Choroid plexus epithelial cell (primary cell): ENCODE measurements at regions not wholly inside any gene's neighbourhood (a gene's known extent, or its start where the extent isn't known, plus 50 kb on each side); places are given as distances from the start of the nearest gene placed in this dataset.

Experiments
- DNase-seq: peaks from one replicate; pipeline ENCODE4 v3.0.0-alpha.2; 2010; ENCODE audit warnings: low read depth
- H3K4me3 ChIP-seq: 2 replicates; pipeline ENCODE4 v1.5.1; 2011; ENCODE audit warnings: low read depth, mild to moderate bottlenecking, control low read depth, low read length, moderate library complexity
- CTCF ChIP-seq: conservative IDR thresholded peaks from 2 replicates; pipeline ENCODE4 v1.5.1; 2011; ENCODE audit warnings: low read depth, mild to moderate bottlenecking, control low read depth, inconsistent platforms, low read length, moderate library complexity

- H3K4me3 ChIP-seq = no peak overlapping the region
- DNase-seq = no peak
- TF ChIP-seq CTCF = no peak
Measured at GRCh38 chr12:74144396-74144795, 393.2 kb upstream of the ATXN7L3B start.

GRCh38 chr12:74145328-74145727, 392.3 kb upstream of the ATXN7L3B start:
- DNase-seq = no peak

GRCh38 chr12:74148849-74149248, 388.8 kb upstream of the ATXN7L3B start:
- no peak overlapping the region for H3K4me3 ChIP-seq
- TF ChIP-seq CTCF = no peak
- DNase-seq = no peak

More at GRCh38 chr12:74145328-74145727, 392.3 kb upstream of the ATXN7L3B start:
- no peak for TF ChIP-seq CTCF
- no peak overlapping the region for H3K4me3 ChIP-seq

- no peak overlapping the region for H3K4me3 ChIP-seq
- no peak for TF ChIP-seq CTCF
- peak; percentile 7 for DNase-seq
Measured at GRCh38 chr12:74152370-74152769, 385.3 kb upstream of the ATXN7L3B start.

GRCh38 chr12:74166096-74166495, 371.5 kb upstream of the ATXN7L3B start:
- no peak for TF ChIP-seq CTCF
- DNase-seq = no peak
- H3K4me3 ChIP-seq = no peak overlapping the region

GRCh38 chr12:74169607-74170006, 368.0 kb upstream of the ATXN7L3B start:
- H3K4me3 ChIP-seq = no peak overlapping the region
- DNase-seq = no peak
- TF ChIP-seq CTCF = no peak

- TF ChIP-seq CTCF = no peak
- no peak for DNase-seq
- H3K4me3 ChIP-seq = no peak overlapping the region
Measured at GRCh38 chr12:74170645-74171477, 366.8 kb upstream of the ATXN7L3B start.
